ENCODE measurements at regions not wholly inside any gene's neighbourhood (a gene's known extent, or its start where the extent isn't known, plus 50 kb on each side); places are given as distances from the start of the nearest gene placed in this dataset.

- TF ChIP-seq CTCF (IDR thresholded peaks at IDR 0.05) (no peak), POLR2A (IDR thresholded peaks at IDR 0.05) (no peak)
Measured at GRCh38 chr4:138803051-138803450, 212.5 kb upstream of the NOCT start.

All from lower leg skin (tissue), 3 donors.